Posterior vena cava (tissue), 2 donors: ENCODE measurements at regions not wholly inside any gene's neighbourhood (a gene's known extent, or its start where the extent isn't known, plus 50 kb on each side); places are given as distances from the start of the nearest gene placed in this dataset.

Experiments
- DNase-seq: peaks from one replicate; pipeline ENCODE4 v3.0.0-alpha.2; 2020; ENCODE audit warnings: low spot score
- intact Hi-C, 2 donors: fragments of 100-400 bp; cut with DNase I; formaldehyde crosslinking; loops; one replicate each; pipeline versions ENCODE4 v1.14.1 to v1.14.2; 2022 to 2023
- donor health status: DM: yes; HTN: yes; CAD: no.
- donor health status: DM: yes; HTN: yes; CAD: no.

DNA sequence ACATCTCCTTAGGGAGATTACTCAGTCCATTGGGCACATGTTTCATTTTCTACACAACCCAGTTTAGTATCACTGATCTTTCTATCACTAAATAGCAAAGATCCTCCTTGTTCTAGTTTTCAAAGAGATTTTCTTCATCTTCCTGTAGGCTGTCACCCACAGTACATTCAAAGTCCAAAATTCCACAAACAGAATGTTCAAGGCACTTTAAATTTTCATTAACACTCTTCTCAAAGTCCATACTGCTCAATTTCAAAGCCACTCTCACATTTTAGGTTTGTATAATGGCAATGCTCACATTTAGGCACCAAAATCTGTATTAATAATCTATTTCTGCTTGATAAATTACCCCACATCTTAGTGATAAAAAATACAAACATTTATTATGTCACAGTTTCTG, 152.8 kb downstream of the FSIP2 start:
- intact Hi-C loops, result no loop called here
- DNase-seq, result no peak

GRCh38 chr2:185891804-185892411, 153.3 kb downstream of the FSIP2 start:
- intact Hi-C loops, result no loop called here

DNA sequence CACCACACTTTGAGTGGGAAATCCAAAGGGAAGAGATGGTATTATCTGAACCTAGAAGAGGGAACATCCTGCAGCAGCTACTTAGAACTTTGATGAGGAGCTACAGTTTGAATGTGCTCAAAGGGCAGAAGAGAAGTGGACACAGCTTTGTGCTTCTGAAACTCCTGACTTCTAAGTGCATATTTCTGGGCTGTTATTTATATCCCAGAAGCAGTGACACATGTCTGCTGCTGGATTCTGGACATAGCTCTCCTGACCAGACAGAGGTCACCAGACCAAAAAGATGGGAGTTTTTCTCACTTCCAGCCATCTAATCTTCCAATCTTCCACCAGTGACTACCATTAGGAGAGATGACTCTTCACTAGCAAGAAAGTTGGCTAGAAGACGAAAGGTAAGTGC, 153.9 kb downstream of the FSIP2 start:
- DNase-seq, result no peak
- intact Hi-C loops, result no loop called here

More at GRCh38 chr2:185891804-185892411, 153.3 kb downstream of the FSIP2 start:
- no peak for DNase-seq

- DNase-seq, result no peak
- intact Hi-C loops, result no loop called here
These were observed 155.6 kb downstream of the FSIP2 start for GRCh38 chr2:185894223-185894622.

- no peak for DNase-seq
- intact Hi-C loops, result no loop called here
These were observed 157.5 kb downstream of the FSIP2 start for GRCh38 chr2:185895828-185896693.

DNA sequence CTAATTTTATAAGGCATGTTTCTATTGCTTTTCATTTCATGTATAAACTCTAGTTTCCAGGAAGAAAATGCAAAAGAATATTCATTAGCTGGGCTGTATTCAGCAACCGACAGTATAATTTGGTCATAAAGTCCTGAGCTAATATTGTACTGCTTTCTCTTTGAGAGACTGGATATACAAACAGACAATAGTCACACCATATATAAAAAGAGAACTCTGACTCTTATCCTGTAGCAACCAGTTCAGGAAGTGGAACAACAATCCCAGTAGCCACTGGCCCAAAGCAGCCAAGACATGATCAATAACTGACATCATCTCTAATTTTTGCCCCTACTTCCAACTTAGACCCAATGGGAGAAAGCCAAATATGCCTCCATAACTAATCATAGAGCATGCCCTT, 160.8 kb downstream of the FSIP2 start:
- DNase-seq, result no peak
- intact Hi-C loops, result no loop called here

GRCh38 chr2:185919155-185919554, 180.6 kb downstream of the FSIP2 start:
- DNase-seq, result no peak
- intact Hi-C loops, result no loop called here

DNA sequence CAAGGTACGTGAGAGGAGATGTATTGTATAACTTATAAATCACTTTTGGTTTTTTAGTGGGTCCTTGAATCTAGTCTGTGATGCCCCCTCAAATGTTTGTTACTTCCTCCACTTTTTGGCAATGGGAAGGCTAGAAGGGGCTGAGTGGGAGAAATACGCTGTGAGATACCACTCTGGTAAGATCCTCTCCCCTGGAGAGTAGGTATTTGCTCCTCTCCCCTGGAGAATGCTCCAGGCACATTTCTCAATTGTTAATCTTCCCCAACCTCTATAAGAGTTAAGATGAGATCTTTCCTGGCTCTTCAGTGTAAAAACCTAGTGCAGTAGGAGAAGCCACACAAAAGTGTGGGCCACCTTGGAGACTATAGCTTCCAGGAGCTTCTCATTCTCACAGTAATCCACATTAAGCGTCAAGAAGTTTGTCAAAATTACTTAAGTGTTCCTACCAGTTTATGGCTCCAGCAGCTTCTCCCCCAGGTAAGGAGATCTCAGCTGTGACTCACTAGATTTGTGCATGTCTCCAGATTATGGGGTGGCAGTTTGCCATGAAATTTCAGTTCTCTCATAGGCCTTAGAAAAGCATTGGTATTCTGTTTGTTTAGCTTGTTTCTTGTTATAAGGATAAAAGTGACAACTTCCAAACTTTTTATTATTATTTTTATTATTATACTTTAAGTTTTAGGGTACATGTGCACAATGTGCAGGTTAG, 182.6 kb downstream of the FSIP2 start:
- no peak for DNase-seq
- intact Hi-C loops, result no loop called here

- no peak for DNase-seq
- intact Hi-C loops, result no loop called here
These were observed 195.6 kb downstream of the FSIP2 start for GRCh38 chr2:185934232-185934631.

DNA sequence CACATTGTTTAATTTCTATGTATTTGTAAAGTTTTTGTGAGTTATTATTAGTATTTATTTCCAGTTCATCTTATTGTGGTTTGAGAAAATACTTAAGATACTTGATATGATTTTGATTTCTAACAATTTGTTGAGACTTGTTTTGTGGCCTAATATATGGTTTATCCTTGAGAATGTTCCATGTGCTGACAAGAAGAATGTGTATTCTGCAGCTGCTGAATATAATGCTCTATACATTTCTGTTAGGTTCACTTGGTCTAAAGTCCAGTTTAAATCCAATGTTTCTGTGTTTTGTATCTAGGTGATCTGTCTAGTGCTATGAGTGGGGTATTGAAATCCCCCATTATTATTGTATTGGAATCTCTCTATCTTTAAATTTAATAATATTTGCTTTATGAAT, 201.3 kb downstream of the FSIP2 start:
- no peak for DNase-seq
- intact Hi-C loops, result no loop called here

DNA sequence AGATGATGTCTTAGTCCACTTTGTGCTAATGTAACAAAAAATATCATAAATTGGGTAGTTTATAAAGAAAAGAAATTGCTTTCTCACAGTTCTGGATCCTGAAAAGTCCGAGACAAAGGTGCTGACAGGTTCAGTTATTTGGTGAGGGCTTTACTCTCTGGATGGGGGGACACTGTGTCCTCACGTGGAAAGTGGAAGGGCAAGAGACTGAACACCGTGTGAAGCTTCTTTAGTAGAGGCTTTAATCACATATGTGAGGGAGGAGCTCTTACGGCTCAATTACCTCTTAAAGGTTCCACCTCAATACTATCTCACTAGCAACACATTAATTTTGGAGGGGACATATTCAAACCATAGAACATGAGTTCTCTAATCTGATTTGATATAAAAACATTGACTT, 204.3 kb downstream of the FSIP2 start:
- DNase-seq, result no peak
- intact Hi-C loops, result no loop called here

- no peak for DNase-seq
- intact Hi-C loops, result no loop called here
These were observed 209.1 kb downstream of the FSIP2 start for GRCh38 chr2:185947722-185948121.

GRCh38 chr2:185952100-185952499, 213.5 kb downstream of the FSIP2 start:
- DNase-seq, result no peak
- intact Hi-C loops, result no loop called here

DNA sequence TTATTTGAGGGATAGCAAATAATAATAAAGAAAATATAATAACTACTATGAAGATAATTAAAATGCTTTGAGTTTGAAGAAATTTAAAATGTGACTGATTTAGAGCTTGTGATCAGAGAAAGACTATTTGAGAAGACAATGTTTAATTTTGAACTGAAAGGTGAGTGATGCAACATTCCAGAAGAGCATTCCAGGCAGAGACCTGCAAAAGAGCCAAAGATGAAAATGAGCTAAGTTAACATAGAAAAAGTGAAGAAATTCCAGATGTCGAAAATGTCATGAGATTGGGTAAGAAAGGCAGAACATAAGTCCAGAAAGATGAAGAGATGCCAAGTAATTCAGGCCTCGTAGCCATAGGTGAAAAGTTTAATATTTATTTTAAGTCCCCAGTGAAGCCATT, 215.8 kb downstream of the FSIP2 start:
- DNase-seq, result no peak
- intact Hi-C loops, result no loop called here

DNA sequence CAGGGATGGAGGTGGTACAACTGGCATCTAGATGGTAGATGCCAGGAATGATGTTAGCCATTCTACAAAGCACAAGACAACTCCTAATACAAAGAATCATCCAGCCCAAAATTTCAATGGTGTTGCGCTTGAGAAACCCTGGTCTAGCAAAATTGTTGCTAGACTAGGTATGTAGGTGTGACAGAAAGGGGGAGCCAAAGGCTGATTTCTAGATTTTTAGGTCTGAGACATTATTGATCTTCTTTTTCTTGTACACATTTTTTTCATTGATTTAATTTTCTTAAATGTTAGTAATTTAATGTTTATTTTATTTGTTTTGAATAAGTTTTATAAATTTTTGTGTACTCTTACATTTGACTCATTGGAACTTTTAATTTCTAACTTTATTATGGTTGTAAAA, 216.4 kb downstream of the FSIP2 start:
- no peak for DNase-seq
- intact Hi-C loops, result no loop called here

- no peak for DNase-seq
- intact Hi-C loops, result no loop called here
These were observed 228.7 kb downstream of the FSIP2 start for GRCh38 chr2:185967335-185967734.

DNA sequence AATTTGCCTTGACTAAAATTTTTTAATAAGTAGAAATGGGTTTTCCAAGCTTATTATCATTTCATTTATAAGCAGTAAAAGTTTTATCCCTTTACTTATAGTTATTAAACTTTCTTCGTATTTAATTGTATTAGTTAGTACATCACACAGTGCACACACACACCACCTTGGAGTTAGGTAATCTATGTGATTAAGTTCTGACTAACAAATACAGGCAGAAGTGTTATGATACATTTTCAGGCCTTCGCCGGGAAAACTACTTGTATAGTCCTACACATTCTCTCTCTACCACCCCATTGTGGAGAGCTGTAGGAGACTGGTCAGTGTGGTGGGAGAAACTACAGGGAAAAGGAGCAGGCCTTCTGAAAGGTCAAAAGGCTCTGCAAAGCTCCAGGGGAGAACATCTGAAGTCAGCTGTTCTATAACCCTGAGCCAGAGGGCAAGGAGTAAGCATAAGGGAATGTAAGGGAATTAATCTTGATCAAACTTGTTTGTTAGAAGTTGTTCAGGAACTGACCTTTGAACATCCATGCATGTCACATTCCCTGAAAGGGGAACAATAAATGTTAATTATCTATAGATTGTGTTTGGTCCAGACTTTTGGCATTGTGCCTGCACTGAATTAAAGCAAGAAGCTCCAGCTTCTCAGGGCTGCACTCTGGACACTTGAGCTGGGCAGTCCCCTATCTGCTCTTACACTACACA, 231.7 kb downstream of the FSIP2 start:
- DNase-seq, result no peak
- intact Hi-C loops, result no loop called here

- DNase-seq, result no peak
- intact Hi-C loops, result no loop called here
These were observed 240.2 kb downstream of the FSIP2 start for GRCh38 chr2:185978634-185979407.

- DNase-seq, result no peak
- intact Hi-C loops, result no loop called here
These were observed 241.0 kb downstream of the FSIP2 start for GRCh38 chr2:185979546-185980071.
